Immature natural killer cell (primary cell): ENCODE measurements at regions not wholly inside any gene's neighbourhood (a gene's known extent, or its start where the extent isn't known, plus 50 kb on each side); places are given as distances from the start of the nearest gene placed in this dataset.

Experiments used
- DNase-seq, 3 donors: peaks; one replicate each; pipeline ENCODE4 v3.0.0; 2022; ENCODE audit warnings: mixed read lengths in 1 of 3
- H3K27ac Mint-ChIP-seq, 6 donors: one replicate each; pipeline ENCODE4 v1.8.0; 2020; ENCODE audit warnings: mixed read lengths in 6 of 6, mild to moderate bottlenecking in 5 of 6, inconsistent platforms in 4 of 6, moderate library complexity in 3 of 6
- H3K27me3 Mint-ChIP-seq, 3 donors: one replicate each; pipeline ENCODE4 v1.8.0; 2020 to 2021; ENCODE audit warnings: low read depth in 3 of 3, mild to moderate bottlenecking in 3 of 3, mixed read lengths in 3 of 3, moderate library complexity in 3 of 3, inconsistent platforms in 1 of 3
- H3K36me3 Mint-ChIP-seq, 3 donors: one replicate each; pipeline ENCODE4 v1.8.0; 2020; ENCODE audit warnings: mixed read lengths in 3 of 3, inconsistent platforms in 2 of 3, mild to moderate bottlenecking in 2 of 3
- H3K4me1 Mint-ChIP-seq, 2 donors: one replicate each; pipeline ENCODE4 v1.8.0; 2020; ENCODE audit warnings: inconsistent platforms in 2 of 2, mild to moderate bottlenecking in 2 of 2, mixed read lengths in 2 of 2, moderate library complexity in 1 of 2
- H3K4me3 Mint-ChIP-seq, 5 donors: one replicate each; pipeline ENCODE4 v1.8.0; 2020; ENCODE audit warnings: mild to moderate bottlenecking in 5 of 5, mixed read lengths in 5 of 5, inconsistent platforms in 3 of 5, moderate library complexity in 3 of 5
- H3K9me3 Mint-ChIP-seq, 6 donors: one replicate each; pipeline ENCODE4 v1.8.0; 2020; ENCODE audit warnings: mild to moderate bottlenecking in 6 of 6, mixed read lengths in 6 of 6, inconsistent platforms in 4 of 6, moderate library complexity in 3 of 6

DNA sequence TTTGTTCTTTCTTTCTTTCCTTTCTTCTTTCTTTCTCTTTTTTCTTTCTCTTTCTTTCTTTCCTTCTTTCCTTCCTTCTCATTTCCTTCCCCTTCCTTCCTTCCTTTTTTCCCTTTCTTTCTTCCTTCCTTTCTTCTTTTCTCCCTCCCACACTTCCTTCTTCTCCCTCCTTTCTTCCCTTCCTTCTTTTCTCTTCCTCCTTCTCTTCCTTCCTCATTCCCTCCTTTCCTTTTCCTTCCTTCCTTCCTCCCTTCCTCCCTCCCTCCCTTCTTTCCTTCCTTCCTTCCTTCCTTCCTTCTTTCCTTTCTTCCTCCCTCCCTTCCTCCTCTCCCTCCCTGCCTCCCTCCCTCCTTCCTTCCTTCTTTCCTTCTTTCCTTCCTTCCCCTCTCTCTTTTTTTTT lies 755.7 kb upstream of the GRM7 start:
- no peak overlapping the region for H3K4me3 Mint-ChIP-seq
- no peaks in the 10 kb centered on the region for H3K4me1 Mint-ChIP-seq
- H3K27me3 Mint-ChIP-seq, result no peaks in the 10 kb centered on the region
- H3K36me3 Mint-ChIP-seq, result no peaks in the 10 kb centered on the region
- H3K9me3 Mint-ChIP-seq, result peaks cover 9 to 57% (median 19%) of the 10 kb centered on the region in 6 donors
- no peak overlapping the region for H3K27ac Mint-ChIP-seq
- no peak for DNase-seq

DNA sequence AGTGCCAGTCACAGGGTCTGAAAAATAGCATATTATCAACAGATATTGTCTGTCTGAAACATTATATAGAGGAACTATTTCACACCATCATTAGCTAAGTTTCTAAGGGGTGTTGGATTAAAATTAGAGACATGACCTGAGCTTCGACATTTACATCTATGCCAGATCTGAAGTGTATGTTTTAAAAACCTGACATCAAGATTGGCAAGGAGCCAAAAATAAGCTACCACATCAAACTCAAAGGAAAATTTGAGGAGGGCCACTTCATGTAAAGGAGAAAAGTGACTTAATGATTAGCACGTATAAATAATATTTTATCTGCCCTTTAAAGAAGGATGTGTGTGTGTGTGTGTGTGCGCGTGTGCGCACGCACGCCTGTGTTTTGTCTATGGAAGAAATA lies 752.0 kb upstream of the GRM7 start:
- no peaks in the 10 kb centered on the region for H3K36me3 Mint-ChIP-seq
- H3K27me3 Mint-ChIP-seq, result peaks cover 0 to 3% (median 2%) of the 10 kb centered on the region in 3 donors
- no peaks in the 10 kb centered on the region for H3K4me1 Mint-ChIP-seq
- H3K27ac Mint-ChIP-seq, result no peak overlapping the region
- no peak overlapping the region for H3K4me3 Mint-ChIP-seq
- peaks cover 7 to 38% (median 20%) of the 10 kb centered on the region in 6 donors for H3K9me3 Mint-ChIP-seq
- no peak for DNase-seq

DNA sequence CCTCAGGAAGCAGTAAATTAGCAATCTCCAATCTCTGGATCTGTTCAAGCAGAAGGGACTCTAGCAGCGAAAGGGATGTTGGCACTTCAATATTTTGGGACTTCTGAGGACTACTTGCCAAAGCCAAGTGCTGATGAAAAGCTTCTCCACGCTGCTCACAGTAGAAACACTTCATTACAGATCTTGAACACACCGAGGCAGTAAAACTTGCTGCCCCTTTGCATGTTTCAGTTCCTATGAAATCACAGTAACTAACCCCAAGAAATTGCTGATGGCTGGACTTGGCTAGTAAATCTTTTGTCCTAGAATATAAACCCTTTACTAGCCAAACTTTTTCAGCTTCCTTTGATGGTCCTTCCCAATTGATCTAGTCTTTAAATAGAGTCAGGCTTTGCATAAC lies 750.5 kb upstream of the GRM7 start:
- Mint-ChIP-seq H3K4me1 (no peaks in the 10 kb centered on the region), H3K27me3 (peaks cover 0 to 3% (median 2%) of the 10 kb centered on the region in 3 donors), H3K36me3 (no peaks in the 10 kb centered on the region), H3K27ac (no peak overlapping the region), H3K4me3 (no peak overlapping the region), H3K9me3 (peaks cover 3 to 28% (median 12%) of the 10 kb centered on the region in 6 donors)
- DNase-seq, result no peak

DNA sequence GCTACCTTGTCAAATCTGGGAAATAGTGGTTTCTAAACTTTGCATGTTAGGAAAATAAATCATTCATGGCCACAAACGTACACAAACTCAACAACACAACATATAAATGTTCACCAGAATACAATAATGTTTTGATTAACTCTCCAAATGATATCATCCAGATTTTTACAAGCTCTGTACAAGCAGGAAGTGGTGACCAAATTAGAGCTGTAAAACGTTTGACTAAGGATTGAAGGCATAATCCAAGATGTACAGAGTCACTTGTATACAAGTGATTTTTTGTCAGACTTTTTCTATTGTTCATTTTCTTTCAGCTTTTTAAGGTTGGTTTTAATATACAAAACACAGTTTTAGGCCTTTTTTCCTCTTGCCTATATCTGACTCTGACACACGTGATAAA lies 748.4 kb upstream of the GRM7 start:
- Mint-ChIP-seq H3K27ac (no peak overlapping the region), H3K9me3 (peaks cover 2 to 28% (median 11%) of the 10 kb centered on the region in 6 donors)

DNA sequence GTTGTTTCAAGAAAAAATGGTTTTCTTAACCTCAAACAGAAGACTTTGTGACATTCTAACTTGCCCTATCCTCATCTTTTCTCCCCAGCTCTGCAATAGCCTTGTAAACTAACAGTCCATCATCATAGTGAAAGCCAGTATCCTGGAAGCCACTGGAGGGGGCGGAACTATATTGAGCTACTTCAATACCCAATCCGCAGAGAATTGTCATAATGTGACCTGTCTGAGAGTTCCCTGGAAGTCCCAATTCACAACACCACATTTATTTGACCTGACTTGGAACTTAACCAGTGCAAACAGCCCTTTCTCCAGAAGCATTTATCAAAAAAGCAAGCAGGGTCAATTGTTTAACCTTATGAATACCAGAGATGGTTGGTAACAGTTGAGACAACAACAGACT lies 747.6 kb upstream of the GRM7 start:
- Mint-ChIP-seq H3K4me1 (no peaks in the 10 kb centered on the region), H3K27ac (no peak overlapping the region), H3K9me3 (peaks cover 4 to 35% (median 12%) of the 10 kb centered on the region in 6 donors), H3K4me3 (no peak overlapping the region), H3K27me3 (peaks cover 0 to 3% (median 2%) of the 10 kb centered on the region in 3 donors), H3K36me3 (no peaks in the 10 kb centered on the region)
- DNase-seq, result no peak

More for the DNA sequence above, 748.4 kb upstream of the GRM7 start:
- Mint-ChIP-seq H3K4me1 (no peaks in the 10 kb centered on the region), H3K4me3 (no peak overlapping the region), H3K27me3 (peaks cover 0 to 3% (median 2%) of the 10 kb centered on the region in 3 donors), H3K36me3 (no peaks in the 10 kb centered on the region)
- DNase-seq, result no peak

DNA sequence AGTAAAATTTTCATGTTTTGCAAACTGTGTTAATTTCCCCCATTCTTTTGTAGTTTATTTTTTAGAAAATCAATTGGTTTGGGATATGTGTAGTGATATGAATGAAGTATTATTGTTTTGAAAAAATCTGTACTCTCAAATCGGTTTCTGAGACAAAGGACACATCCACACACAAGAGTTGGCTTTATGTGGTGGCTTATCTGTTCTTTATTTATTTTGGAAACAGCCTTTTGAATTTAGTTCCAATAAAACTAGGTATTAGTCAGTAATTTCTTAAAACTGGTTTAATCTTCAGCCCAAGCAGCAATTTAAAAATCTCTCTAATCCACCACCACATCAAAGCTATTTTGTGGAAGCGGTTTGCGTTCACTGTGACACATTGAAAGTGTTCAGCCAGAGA lies 741.5 kb upstream of the GRM7 start:
- Mint-ChIP-seq H3K36me3 (no peaks in the 10 kb centered on the region), H3K27ac (no peak overlapping the region), H3K4me3 (no peak overlapping the region), H3K4me1 (no peaks in the 10 kb centered on the region), H3K9me3 (peaks cover 2 to 31% (median 14%) of the 10 kb centered on the region in 6 donors), H3K27me3 (no peaks in the 10 kb centered on the region)
- DNase-seq, result no peak

DNA sequence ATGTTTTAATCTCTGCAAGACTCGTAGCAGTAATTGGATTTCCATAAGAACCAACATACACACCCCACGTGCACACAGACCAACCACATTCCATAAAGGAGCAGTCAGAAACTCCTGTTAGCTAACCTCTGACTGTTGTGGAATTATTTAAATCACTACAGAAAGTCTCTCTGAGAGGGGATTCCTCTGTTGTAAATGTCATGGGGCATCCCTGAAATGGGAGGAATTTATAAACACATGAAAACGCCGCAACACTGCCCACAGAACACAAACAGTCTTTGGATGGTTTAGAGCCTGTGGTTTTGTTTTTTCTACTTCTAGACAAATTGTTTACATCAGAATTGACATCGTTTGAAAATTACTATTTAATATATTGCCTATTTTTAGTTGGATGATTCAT lies 740.1 kb upstream of the GRM7 start:
- no peaks in the 10 kb centered on the region for H3K36me3 Mint-ChIP-seq
- H3K4me3 Mint-ChIP-seq, result no peak overlapping the region
- H3K27ac Mint-ChIP-seq, result no peak overlapping the region
- DNase-seq, result no peak
- peaks cover under 1 to 31% (median 15%) of the 10 kb centered on the region in 6 donors for H3K9me3 Mint-ChIP-seq
- no peaks in the 10 kb centered on the region for H3K27me3 Mint-ChIP-seq
- H3K4me1 Mint-ChIP-seq, result no peaks in the 10 kb centered on the region

DNA sequence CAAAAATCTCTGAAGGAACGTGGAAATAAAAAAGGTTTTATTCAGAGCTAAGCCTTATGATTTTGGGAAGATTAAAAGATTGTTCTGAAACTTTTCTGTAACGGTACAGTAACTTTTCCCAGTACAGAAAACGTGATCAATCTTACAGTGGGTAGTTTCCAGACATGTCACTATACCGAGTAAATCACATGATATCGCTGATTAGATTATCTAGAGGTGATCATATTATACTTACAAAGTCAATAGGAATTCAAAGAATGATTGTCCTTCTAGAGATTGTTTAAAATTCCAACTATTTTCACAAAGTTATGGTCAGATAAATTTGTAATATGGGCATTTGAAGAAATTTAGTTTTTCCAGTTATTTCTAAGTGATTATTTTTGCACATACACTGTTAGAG lies 736.0 kb upstream of the GRM7 start:
- H3K9me3 Mint-ChIP-seq, result peaks cover 7 to 39% (median 18%) of the 10 kb centered on the region in 6 donors
- no peaks in the 10 kb centered on the region for H3K4me1 Mint-ChIP-seq
- no peak for DNase-seq
- no peak overlapping the region for H3K27ac Mint-ChIP-seq
- H3K27me3 Mint-ChIP-seq, result peaks cover 0 to 2% (median 0%) of the 10 kb centered on the region in 3 donors
- no peak overlapping the region for H3K4me3 Mint-ChIP-seq
- H3K36me3 Mint-ChIP-seq, result no peaks in the 10 kb centered on the region

DNA sequence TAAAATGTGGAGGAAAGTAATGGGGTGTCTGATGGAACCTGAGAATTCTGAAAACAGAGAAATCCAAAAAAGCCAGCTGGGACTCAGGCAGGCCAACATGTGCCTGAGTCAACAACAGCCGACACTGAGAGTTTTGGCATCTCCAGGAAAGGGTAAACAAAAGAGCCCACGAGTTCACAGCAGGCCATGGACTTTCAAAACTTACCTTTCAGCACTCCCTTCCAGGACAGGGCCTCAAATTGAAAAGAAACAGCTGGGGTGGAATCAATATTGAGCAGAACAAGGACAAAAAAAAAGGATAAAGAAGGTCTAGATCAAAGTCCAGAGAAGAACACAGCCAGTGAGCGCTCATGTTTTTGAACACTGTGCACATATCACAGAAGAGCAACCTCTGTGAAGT lies 735.4 kb upstream of the GRM7 start:
- Mint-ChIP-seq H3K4me1 (no peaks in the 10 kb centered on the region), H3K9me3 (peaks cover 7 to 44% (median 19%) of the 10 kb centered on the region in 6 donors), H3K27me3 (peaks cover 2 to 8% (median 5%) of the 10 kb centered on the region in 3 donors), H3K27ac (no peak overlapping the region), H3K36me3 (no peaks in the 10 kb centered on the region), H3K4me3 (no peak overlapping the region)
- no peak for DNase-seq

DNA sequence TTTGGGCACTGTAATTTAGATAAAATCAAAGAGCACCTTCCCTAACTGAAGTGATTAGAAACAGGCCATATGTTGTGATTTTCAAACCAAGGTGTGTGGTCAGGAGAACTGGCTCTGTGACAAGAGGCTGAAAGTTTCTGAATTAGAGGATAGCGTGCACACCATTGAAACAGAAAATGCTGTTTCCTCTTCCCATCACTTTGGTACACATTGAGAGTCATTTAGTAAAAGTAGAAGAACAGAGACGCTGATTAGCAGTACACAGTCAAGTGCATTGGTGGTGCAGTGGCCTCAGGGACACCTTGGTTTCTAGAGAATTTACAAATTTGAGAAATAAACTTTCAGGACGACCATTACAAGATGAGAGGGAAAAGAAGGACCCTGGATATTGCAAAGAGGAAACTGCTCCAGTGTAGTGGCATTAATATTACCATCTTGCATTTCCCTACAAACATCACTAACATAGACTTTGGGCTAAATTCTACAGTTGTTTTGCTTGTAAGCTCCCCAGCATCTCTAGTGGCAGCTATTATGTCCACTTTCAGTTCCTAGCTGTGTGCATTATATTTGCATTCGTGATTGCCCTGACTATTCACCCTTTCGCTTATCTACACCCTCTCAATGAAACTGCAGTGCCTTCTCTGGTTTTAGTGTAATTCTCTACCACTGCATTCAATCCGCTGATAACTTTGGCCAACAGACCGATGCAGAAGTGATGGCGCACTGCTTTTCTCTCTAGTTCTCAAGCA lies 728.1 kb upstream of the GRM7 start:
- Mint-ChIP-seq H3K27me3 (peaks cover 2 to 8% (median 5%) of the 10 kb centered on the region in 3 donors), H3K27ac (no peak overlapping the region), H3K4me1 (no peaks in the 10 kb centered on the region), H3K4me3 (no peak overlapping the region), H3K9me3 (peaks cover 4 to 39% (median 12%) of the 10 kb centered on the region in 6 donors), H3K36me3 (no peaks in the 10 kb centered on the region)
- DNase-seq, result no peak

DNA sequence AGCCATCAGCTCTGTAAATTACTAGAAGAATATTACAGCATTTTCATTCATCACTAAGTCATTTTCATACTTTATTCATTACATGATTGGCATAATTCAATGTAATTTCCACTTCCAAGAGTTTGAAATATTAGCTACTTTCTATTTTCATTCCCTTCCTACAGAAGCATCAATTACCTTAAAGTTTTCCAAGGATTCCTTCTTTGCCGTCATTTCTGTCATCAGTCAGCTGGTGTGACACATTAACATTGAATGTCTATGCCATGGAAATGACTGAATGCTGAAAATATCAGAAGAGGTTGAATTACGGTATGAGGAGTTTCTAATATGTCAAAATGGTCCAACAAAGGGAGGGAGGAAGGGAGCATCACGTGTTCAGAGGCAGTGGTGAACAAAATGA lies 718.2 kb upstream of the GRM7 start:
- no peaks in the 10 kb centered on the region for H3K4me1 Mint-ChIP-seq
- peaks cover 0 to 19% (median 6%) of the 10 kb centered on the region in 6 donors for H3K9me3 Mint-ChIP-seq
- no peak overlapping the region for H3K4me3 Mint-ChIP-seq
- DNase-seq, result no peak
- H3K27ac Mint-ChIP-seq, result no peak overlapping the region
- H3K27me3 Mint-ChIP-seq, result peaks cover 0 to 2% (median 0%) of the 10 kb centered on the region in 3 donors
- H3K36me3 Mint-ChIP-seq, result no peaks in the 10 kb centered on the region

DNA sequence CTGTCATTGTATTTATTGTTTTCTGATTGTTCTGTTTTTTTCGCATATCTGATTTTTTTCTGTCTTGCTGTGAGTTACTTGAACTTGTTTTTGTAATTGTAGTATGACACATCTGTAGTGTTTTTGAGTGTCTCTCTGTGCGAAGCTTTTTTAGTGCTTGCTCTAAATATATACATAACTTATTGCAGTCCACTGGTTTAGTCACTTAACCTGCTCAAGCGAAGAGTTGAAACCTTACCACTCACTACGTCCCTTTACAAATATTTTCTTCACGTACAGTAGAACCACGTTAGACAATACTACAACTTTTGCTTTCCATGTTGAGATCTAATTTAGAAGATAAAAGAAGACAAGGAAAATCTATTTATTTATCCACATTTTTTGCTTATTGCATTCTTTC lies 713.0 kb upstream of the GRM7 start:
- Mint-ChIP-seq H3K9me3 (peaks cover 13 to 44% (median 19%) of the 10 kb centered on the region in 6 donors), H3K4me3 (no peak overlapping the region), H3K27me3 (peaks cover 0 to 2% (median 2%) of the 10 kb centered on the region in 3 donors), H3K27ac (no peak overlapping the region), H3K36me3 (no peaks in the 10 kb centered on the region), H3K4me1 (no peaks in the 10 kb centered on the region)
- DNase-seq, result no peak

DNA sequence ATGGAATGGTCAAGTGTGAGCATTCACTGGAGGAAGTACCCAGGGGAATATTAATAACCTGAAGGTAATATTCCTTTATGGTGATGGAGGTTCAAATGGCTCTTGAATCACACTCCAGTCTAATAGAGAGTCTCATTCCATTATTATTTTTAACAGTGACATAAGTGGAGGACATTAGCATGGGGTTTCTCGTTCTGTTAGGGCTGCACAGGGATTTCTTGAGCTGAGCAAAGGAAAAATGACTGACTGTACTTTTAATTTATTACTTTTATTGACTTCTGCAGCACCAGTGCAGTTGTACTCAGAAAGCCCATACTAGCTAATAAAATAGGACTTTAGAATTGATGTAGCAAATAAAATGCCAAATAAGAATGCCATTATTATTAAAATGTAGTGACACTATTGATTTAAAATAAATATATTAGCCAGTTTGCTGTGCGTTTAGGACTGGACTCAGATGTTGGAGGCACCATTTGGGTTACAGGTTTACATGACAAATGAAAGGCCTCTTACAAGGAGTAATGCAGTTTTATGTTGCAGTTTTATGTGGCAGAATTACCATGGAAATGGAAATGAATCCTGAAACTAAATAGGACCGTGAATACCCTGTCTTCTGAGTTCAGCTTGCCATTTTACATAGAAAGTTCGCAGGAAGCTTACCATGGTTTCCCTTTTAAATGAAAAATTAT lies 705.1 kb upstream of the GRM7 start:
- peaks cover 0 to 2% (median 0%) of the 10 kb centered on the region in 3 donors for H3K27me3 Mint-ChIP-seq
- H3K4me3 Mint-ChIP-seq, result no peak overlapping the region
- no peaks in the 10 kb centered on the region for H3K4me1 Mint-ChIP-seq
- no peaks in the 10 kb centered on the region for H3K36me3 Mint-ChIP-seq
- no peak overlapping the region for H3K27ac Mint-ChIP-seq
- DNase-seq, result no peak
- peaks cover 0 to 37% (median 7%) of the 10 kb centered on the region in 6 donors for H3K9me3 Mint-ChIP-seq

DNA sequence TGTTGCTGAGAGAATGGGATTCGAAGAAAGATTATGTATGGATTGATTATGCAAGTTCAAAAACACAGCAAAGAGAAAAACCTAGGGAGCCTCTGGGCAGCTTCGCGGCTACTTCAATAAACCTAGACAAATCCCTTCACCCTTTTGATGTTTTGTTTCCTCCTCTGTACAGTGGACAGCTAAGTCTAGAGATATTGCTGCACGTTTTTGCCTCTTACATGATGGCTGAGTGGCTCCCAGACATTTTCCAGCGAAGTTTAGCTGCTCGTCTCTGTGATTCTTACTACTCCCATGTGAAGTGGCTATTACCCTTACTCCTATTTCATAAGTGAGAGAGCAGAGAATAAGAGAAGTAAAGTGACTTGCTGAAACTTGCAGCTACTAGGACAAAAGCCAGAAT lies 695.0 kb upstream of the GRM7 start:
- DNase-seq, result no peak
- H3K36me3 Mint-ChIP-seq, result peaks cover 0 to 3% (median 0%) of the 10 kb centered on the region in 3 donors
- H3K9me3 Mint-ChIP-seq, result peaks cover 9 to 46% (median 16%) of the 10 kb centered on the region in 6 donors
- H3K27ac Mint-ChIP-seq, result no peak overlapping the region
- H3K4me3 Mint-ChIP-seq, result no peak overlapping the region
- H3K4me1 Mint-ChIP-seq, result no peaks in the 10 kb centered on the region
- no peaks in the 10 kb centered on the region for H3K27me3 Mint-ChIP-seq
